ENCODE measurements at regions not wholly inside any gene's neighbourhood (a gene's known extent, or its start where the extent isn't known, plus 50 kb on each side); places are given as distances from the start of the nearest gene placed in this dataset.

GRCh38 chr4:14184767-14185166 is 557.2 kb upstream of the BOD1L1 start:
- TF ChIP-seq CTCF (conservative IDR thresholded peaks at IDR 0.05; ENCODE audit: low read depth, low read length) (no peak), EZH2 (IDR thresholded peaks at IDR 0.05; ENCODE audit: low read length, unreplicated experiment) (no peak)
